Endothelial cell (in vitro differentiated cells): ENCODE measurements at regions not wholly inside any gene's neighbourhood (a gene's known extent, or its start where the extent isn't known, plus 50 kb on each side); places are given as distances from the start of the nearest gene placed in this dataset.

ENCODE experiments used
- DNase-seq: peaks from one replicate; pipeline ENCODE4 v3.0.0; 2021; ENCODE audit warnings: low spot score
- H3K27ac Mint-ChIP-seq: one replicate; pipeline ENCODE4 v1.8.0; 2021; ENCODE audit warnings: mixed read lengths, inconsistent platforms; ENCODE audit not compliant: unreplicated experiment
- H3K27me3 Mint-ChIP-seq: one replicate; pipeline ENCODE4 v1.8.0; 2021; ENCODE audit warnings: mild to moderate bottlenecking, moderate library complexity, mixed read lengths, inconsistent platforms; ENCODE audit not compliant: unreplicated experiment
- H3K36me3 Mint-ChIP-seq: one replicate; pipeline ENCODE4 v1.8.0; 2021; ENCODE audit warnings: mild to moderate bottlenecking, low read depth, mixed read lengths, inconsistent platforms; ENCODE audit not compliant: unreplicated experiment
- H3K4me1 Mint-ChIP-seq: one replicate; pipeline ENCODE4 v1.8.0; 2021; ENCODE audit warnings: mild to moderate bottlenecking, mixed read lengths, inconsistent platforms; ENCODE audit not compliant: unreplicated experiment
- H3K4me3 Mint-ChIP-seq: one replicate; pipeline ENCODE4 v1.8.0; 2021; ENCODE audit warnings: mild to moderate bottlenecking, mixed read lengths, inconsistent platforms; ENCODE audit not compliant: unreplicated experiment
- H3K9me3 Mint-ChIP-seq: one replicate; pipeline ENCODE4 v1.8.0; 2021; ENCODE audit warnings: mixed read lengths, inconsistent platforms; ENCODE audit not compliant: unreplicated experiment
- TF ChIP-seq, protein P1 (sequence below): fragments of 200-600 bp; sonication (generic); IDR thresholded peaks from one replicate; pipeline ENCODE4 v1.5.0; 2021; ENCODE audit warnings: antibody characterized with exemption; ENCODE audit not compliant: unreplicated experiment

- Mint-ChIP-seq H3K9me3 (no peaks in the 10 kb centered on the region), H3K4me1 (no peaks in the 10 kb centered on the region), H3K4me3 (no peak overlapping the region), H3K27ac (no peak overlapping the region), H3K27me3 (no peaks in the 10 kb centered on the region), H3K36me3 (no peaks in the 10 kb centered on the region)
- TF ChIP-seq, protein P1, sequence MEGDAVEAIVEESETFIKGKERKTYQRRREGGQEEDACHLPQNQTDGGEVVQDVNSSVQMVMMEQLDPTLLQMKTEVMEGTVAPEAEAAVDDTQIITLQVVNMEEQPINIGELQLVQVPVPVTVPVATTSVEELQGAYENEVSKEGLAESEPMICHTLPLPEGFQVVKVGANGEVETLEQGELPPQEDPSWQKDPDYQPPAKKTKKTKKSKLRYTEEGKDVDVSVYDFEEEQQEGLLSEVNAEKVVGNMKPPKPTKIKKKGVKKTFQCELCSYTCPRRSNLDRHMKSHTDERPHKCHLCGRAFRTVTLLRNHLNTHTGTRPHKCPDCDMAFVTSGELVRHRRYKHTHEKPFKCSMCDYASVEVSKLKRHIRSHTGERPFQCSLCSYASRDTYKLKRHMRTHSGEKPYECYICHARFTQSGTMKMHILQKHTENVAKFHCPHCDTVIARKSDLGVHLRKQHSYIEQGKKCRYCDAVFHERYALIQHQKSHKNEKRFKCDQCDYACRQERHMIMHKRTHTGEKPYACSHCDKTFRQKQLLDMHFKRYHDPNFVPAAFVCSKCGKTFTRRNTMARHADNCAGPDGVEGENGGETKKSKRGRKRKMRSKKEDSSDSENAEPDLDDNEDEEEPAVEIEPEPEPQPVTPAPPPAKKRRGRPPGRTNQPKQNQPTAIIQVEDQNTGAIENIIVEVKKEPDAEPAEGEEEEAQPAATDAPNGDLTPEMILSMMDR, result no peak
- no peak for DNase-seq
Observed at GRCh38 chr1:79380078-79380477, 373.5 kb upstream of the ADGRL4 start.

- H3K36me3 Mint-ChIP-seq, result no peaks in the 10 kb centered on the region
- TF ChIP-seq, protein P1, result no peak
- no peak overlapping the region for H3K4me3 Mint-ChIP-seq
- H3K9me3 Mint-ChIP-seq, result no peaks in the 10 kb centered on the region
- DNase-seq, result no peak
- H3K27ac Mint-ChIP-seq, result no peak overlapping the region
- H3K27me3 Mint-ChIP-seq, result no peaks in the 10 kb centered on the region
- no peaks in the 10 kb centered on the region for H3K4me1 Mint-ChIP-seq
Observed at GRCh38 chr1:79376106-79376505, 369.6 kb upstream of the ADGRL4 start.

DNA sequence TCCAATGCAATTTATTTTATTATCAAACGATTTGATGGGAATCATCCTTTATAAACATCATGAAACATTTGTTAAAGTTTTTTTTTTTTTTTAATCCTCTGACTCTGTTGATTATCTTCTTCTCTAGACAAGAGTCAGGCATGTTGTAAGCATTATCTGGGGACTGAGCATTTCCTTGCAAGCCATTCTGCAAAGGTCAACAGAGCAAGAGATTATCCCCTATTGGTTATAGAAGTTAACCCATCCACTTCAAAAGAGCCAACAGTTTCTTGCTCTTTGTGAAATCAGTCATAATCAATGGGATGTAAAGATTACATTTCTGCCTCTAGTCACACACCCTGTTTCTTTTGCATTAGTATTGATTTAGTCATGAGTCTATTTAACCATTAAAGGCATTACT is 368.8 kb upstream of the ADGRL4 start:
- Mint-ChIP-seq H3K27me3 (no peaks in the 10 kb centered on the region), H3K27ac (no peak overlapping the region), H3K9me3 (no peaks in the 10 kb centered on the region), H3K36me3 (no peaks in the 10 kb centered on the region), H3K4me1 (no peaks in the 10 kb centered on the region), H3K4me3 (no peak overlapping the region)
- DNase-seq, result no peak
- TF ChIP-seq, protein P1, result no peak

DNA sequence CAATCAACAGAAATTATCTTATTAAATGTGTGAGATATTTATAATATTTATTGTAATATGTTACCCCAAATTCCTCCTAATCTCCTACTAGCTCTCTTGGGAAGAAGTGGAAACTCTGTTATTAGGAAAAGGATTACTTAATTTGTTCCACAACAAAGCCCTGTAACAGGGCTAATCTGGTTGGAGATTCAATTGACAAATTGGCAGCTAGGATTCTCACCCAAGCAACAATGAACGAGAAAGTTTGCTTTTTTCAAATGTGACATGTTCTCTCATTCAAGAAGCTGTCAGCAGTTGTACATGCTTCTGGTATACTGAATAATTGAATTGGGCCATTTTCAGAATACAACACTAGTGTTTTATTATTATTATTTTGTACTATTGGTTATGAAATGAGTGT is 367.9 kb upstream of the ADGRL4 start:
- Mint-ChIP-seq H3K36me3 (no peaks in the 10 kb centered on the region), H3K9me3 (no peaks in the 10 kb centered on the region), H3K27ac (no peak overlapping the region), H3K4me1 (no peaks in the 10 kb centered on the region), H3K4me3 (no peak overlapping the region), H3K27me3 (no peaks in the 10 kb centered on the region)
- DNase-seq, result no peak
- TF ChIP-seq, protein P1, result no peak

GRCh38 chr1:79373481-79374125 is 367.1 kb upstream of the ADGRL4 start:
- no peaks in the 10 kb centered on the region for H3K9me3 Mint-ChIP-seq
- no peak overlapping the region for H3K4me3 Mint-ChIP-seq
- DNase-seq, result no peak
- H3K27ac Mint-ChIP-seq, result no peak overlapping the region
- H3K4me1 Mint-ChIP-seq, result no peaks in the 10 kb centered on the region
- TF ChIP-seq, protein P1, result no peak
- H3K36me3 Mint-ChIP-seq, result no peaks in the 10 kb centered on the region
- no peaks in the 10 kb centered on the region for H3K27me3 Mint-ChIP-seq
